OCI-LY7 (cell line): ENCODE measurements at regions not wholly inside any gene's neighbourhood (a gene's known extent, or its start where the extent isn't known, plus 50 kb on each side); places are given as distances from the start of the nearest gene placed in this dataset.

Experiments used
- EZH2phosphoT487 ChIP-seq: fragments of 200-600 bp; sonication (generic); IDR thresholded peaks from 2 replicates; pipeline ENCODE4 v1.6.1; 2018; ENCODE audit warnings: low read depth, borderline replicate concordance, mild to moderate bottlenecking, mixed run types, antibody characterized with exemption, low read length, moderate library complexity, mixed read lengths
- TF ChIP-seq, protein P1 (sequence below): fragments of 200-600 bp; sonication (generic); conservative IDR thresholded peaks from 2 replicates; pipeline ENCODE4 v1.5.1; 2014; ENCODE audit warnings: mild to moderate bottlenecking, antibody characterized with exemption, low read length, moderate library complexity, mixed read lengths

DNA sequence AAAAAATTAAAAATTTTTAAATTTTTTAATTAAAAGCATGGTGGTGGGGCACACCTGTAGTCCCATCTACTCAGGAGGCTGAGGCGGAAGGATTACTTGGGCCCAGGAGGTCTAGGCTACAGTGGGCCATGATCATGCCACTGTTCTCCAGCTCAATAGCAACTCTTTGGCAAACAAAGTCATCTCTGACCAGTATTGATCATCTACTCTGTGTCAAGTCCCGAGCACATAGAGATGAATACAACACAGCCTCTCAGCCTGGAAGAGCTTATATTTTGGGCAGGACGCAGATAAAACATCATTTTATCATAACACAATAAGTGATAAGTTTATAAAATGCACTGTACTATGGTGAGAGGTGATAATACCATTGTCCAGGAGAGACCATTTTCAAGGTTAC, 281.6 kb upstream of the GADL1 start:
- TF ChIP-seq, protein P1, sequence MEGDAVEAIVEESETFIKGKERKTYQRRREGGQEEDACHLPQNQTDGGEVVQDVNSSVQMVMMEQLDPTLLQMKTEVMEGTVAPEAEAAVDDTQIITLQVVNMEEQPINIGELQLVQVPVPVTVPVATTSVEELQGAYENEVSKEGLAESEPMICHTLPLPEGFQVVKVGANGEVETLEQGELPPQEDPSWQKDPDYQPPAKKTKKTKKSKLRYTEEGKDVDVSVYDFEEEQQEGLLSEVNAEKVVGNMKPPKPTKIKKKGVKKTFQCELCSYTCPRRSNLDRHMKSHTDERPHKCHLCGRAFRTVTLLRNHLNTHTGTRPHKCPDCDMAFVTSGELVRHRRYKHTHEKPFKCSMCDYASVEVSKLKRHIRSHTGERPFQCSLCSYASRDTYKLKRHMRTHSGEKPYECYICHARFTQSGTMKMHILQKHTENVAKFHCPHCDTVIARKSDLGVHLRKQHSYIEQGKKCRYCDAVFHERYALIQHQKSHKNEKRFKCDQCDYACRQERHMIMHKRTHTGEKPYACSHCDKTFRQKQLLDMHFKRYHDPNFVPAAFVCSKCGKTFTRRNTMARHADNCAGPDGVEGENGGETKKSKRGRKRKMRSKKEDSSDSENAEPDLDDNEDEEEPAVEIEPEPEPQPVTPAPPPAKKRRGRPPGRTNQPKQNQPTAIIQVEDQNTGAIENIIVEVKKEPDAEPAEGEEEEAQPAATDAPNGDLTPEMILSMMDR = no peak
- TF ChIP-seq EZH2phosphoT487 = no peak
